HepG2 (cell line): ENCODE measurements at regions not wholly inside any gene's neighbourhood (a gene's known extent, or its start where the extent isn't known, plus 50 kb on each side); places are given as distances from the start of the nearest gene placed in this dataset.

Experiments
- ATAC-seq: fragments of 200-7000 bp; cut with Tn5 transposase; 3 replicates; pipeline ENCODE4 v1.9.1; 2020; ENCODE audit warnings: mild to moderate bottlenecking, moderate library complexity
- BruUV-seq: library from RNA; stranded (reverse); fragments of 400-500 nt; replicated peaks from 2 replicates; lab custom pipeline; 2021; lab: Mats Ljungman, UMichigan
- CTCF ChIA-PET: fragments of 300-600 bp; formaldehyde crosslinking; extraction: SDS; loops from one replicate; lab custom pipeline; 2021; ENCODE audit warnings: low total read pairs, inconsistent platforms, low intra/inter-chr PET ratio; lab: Yijun Ruan, JAX
- POLR2A ChIA-PET: fragments of 350-600 bp; sonication (Branson Sonifier 250); formaldehyde crosslinking; loops from one replicate; lab custom pipeline; 2020; ENCODE audit warnings: antibody characterized with exemption, inconsistent platforms; lab: Yijun Ruan, JAX
- DNase-seq: peaks from one replicate; pipeline ENCODE4 v3.0.0-alpha.2; 2015; ENCODE audit warnings: low spot score
- FAIRE-seq: peaks from 3 replicates; lab custom pipeline; 2011; peaks lifted over from hg19 to GRCh38; lab: Jason Lieb, UNC
- H2AFZ ChIP-seq: one replicate; pipeline ENCODE4 v1.6.1; 2011; ENCODE audit warnings: low read length, inconsistent platforms
- H3K27ac ChIP-seq: fragments of 300-600 bp; 3 replicates; pipeline ENCODE4 v1.8.0; 2011; ENCODE audit warnings: mixed run types, mild to moderate bottlenecking, mixed read lengths, low read length, inconsistent platforms; ENCODE audit not compliant: insufficient read depth; ENCODE audit errors: extremely low read length
- H3K27me3 ChIP-seq, 2 experiments: fragments of 200-600 bp in 1 of 2; 2 replicates in 1 of 2; 3 replicates in 1 of 2; pipeline versions ENCODE4 v1.6.0 to v1.8.0; 2011; ENCODE audit warnings: low read length in 2 of 2, mild to moderate bottlenecking in 2 of 2, moderate library complexity in 2 of 2, inconsistent platforms in 1 of 2; ENCODE audit not compliant: insufficient read depth in 2 of 2, control insufficient read depth in 1 of 2
- H3K36me3 ChIP-seq, 2 experiments: fragments of 200-600 bp in 1 of 2; replicated peaks in 1 of 2; 2 replicates in 1 of 2; 3 replicates in 1 of 2; pipeline versions ENCODE4 v1.5.1 to v1.8.0; 2011; ENCODE audit warnings: low read length in 2 of 2, inconsistent platforms in 1 of 2; ENCODE audit not compliant: insufficient read depth in 2 of 2, control insufficient read depth in 1 of 2
- H3K4me1 ChIP-seq: 2 replicates; pipeline ENCODE4 v1.5.1; 2012; ENCODE audit warnings: low read length, inconsistent platforms; ENCODE audit not compliant: insufficient read depth
- H3K4me2 ChIP-seq: 2 replicates; pipeline ENCODE4 v1.6.0; 2011; ENCODE audit warnings: low read depth, low read length, inconsistent platforms
- H3K4me3 ChIP-seq, 3 experiments: fragments of 200-600 bp in 1 of 3; sonication (generic), shearing (Covaris generic) in 1 of 3; replicated peaks in 1 of 3; 2 replicates each; pipeline ENCODE4 v1.5.1; 2011 to 2016; ENCODE audit warnings: low read length in 3 of 3, inconsistent platforms in 2 of 3, low read depth in 2 of 3, mild to moderate bottlenecking in 2 of 3, control low read depth in 1 of 3, mixed read lengths in 1 of 3; ENCODE audit not compliant: insufficient read depth in 1 of 3
- H3K79me2 ChIP-seq: one replicate; pipeline ENCODE4 v1.6.1; 2011; ENCODE audit warnings: low read length, inconsistent platforms; ENCODE audit not compliant: insufficient read depth
- H3K9ac ChIP-seq: 2 replicates; pipeline ENCODE4 v1.6.0; 2011; ENCODE audit warnings: mild to moderate bottlenecking, low read depth, low read length, inconsistent platforms; ENCODE audit not compliant: insufficient read depth
- H3K9me3 ChIP-seq: 2 replicates; pipeline ENCODE4 v1.5.1; 2012; ENCODE audit warnings: mild to moderate bottlenecking, low read length
- H4K20me1 ChIP-seq: 2 replicates; pipeline ENCODE4 v1.6.0; 2011; ENCODE audit warnings: inconsistent platforms, mild to moderate bottlenecking, low read length, moderate library complexity; ENCODE audit not compliant: insufficient read depth
- FOSL1 ChIP-seq: sonication (generic); formaldehyde crosslinking; IDR thresholded peaks from 2 replicates; pipeline ENCODE4 v1.9.0; 2021; ENCODE audit warnings: missing genetic modification reagents, borderline replicate concordance
- KDM3A ChIP-seq: IDR thresholded peaks from 2 replicates; pipeline ENCODE4 v1.6.1; 2018; ENCODE audit warnings: low read depth, missing compliant biosample characterization
- MTF2 ChIP-seq: sonication (generic); formaldehyde crosslinking; IDR thresholded peaks from 2 replicates; pipeline ENCODE4 v1.5.0; 2020; ENCODE audit warnings: missing genetic modification reagents, borderline replicate concordance
- ZBTB42 ChIP-seq: sonication (generic); formaldehyde crosslinking; IDR thresholded peaks from 2 replicates; pipeline ENCODE4 v1.5.0; 2020; ENCODE audit warnings: mild to moderate bottlenecking, missing genetic modification reagents
- ZNF567 ChIP-seq: sonication (generic); formaldehyde crosslinking; IDR thresholded peaks from 2 replicates; pipeline ENCODE4 v1.8.1; 2023; ENCODE audit warnings: mild to moderate bottlenecking, missing genetic modification reagents, borderline replicate concordance
- ZNF781 ChIP-seq: sonication (generic); formaldehyde crosslinking; IDR thresholded peaks from 2 replicates; pipeline ENCODE4 v1.5.1; 2020; ENCODE audit warnings: borderline replicate concordance, mild to moderate bottlenecking, missing genetic modification reagents; ENCODE audit errors: not compliant biosample characterization
- WGBS: methylation state at CpG from one replicate; pipeline ENCODE4 v1.1.6; 2017; ENCODE audit warnings: low lambda C conversion rate; 5-methylcytosine and 5-hydroxymethylcytosine counted together
- in situ Hi-C: cut with HindIII; loops from 2 replicates; pipeline ENCODE4 v1.10.0; 2017; ENCODE audit warnings: low pct_unique_long_range_greater_than_20kb; ENCODE audit not compliant: extremely low pct_ligation_motif_present
- intact Hi-C: fragments of 100-400 bp; cut with micrococcal nuclease; formaldehyde crosslinking; loops from one replicate; pipeline ENCODE4 v1.10.0; 2022; ENCODE audit not compliant: unreplicated experiment
- TF ChIP-seq, protein P1 (sequence below): sonication (generic); formaldehyde crosslinking; IDR thresholded peaks from 2 replicates; pipeline ENCODE4 v1.5.1; 2020; ENCODE audit warnings: missing genetic modification reagents, mild to moderate bottlenecking, borderline replicate concordance
- TF ChIP-seq, protein P2 (sequence below), 2 experiments: sonication (generic) in 1 of 2; formaldehyde crosslinking in 1 of 2; IDR thresholded peaks; 2 replicates each; pipeline versions ENCODE4 v1.4.0 to v1.6.1; 2018 to 2020; ENCODE audit warnings: missing genetic modification reagents in 2 of 2, borderline replicate concordance in 1 of 2, low read depth in 1 of 2, mild to moderate bottlenecking in 1 of 2, missing biosample characterization in 1 of 2

DNA sequence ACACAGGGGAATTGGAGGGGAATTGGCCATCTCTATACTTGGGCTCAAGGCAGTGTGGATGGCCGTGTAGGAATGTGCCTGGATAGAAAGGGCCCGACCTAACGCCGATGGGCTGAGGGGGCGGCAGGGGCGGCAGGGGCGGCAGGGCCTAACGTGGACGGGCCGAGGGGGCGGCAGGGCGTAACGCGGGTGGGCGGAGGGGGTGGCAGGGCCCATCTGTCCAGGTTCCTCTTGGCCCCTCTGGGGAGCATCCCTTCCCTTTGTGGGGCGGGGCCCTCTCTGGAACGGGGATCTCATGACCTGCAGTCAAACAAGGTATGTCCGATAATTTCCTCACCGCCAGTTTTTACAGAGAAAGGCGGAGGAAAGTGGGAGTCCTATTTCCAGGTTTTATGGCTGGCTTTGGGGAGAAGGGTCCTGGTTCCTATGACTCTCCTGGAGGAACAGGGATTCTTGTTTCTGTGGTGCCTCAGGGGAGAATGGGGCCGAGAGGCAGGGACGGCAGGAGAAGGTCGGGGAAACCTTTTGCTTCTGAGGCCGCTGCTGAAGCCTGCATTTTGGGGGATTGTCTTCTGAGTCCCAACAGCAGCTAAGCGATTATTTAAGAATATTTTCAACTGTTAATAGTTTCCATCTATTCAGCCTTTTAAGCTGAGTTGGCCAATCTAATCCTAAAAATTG, 100.8 kb upstream of the FRMD1 start:
- DNase-seq (no peak), FAIRE-seq (no peak), ATAC-seq (no peak)
- Histone ChIP-seq H3K79me2 (no peaks in the 10 kb centered on the region), H3K4me2 (no peak overlapping the region), H3K9me3 (no peaks in the 10 kb centered on the region), H4K20me1 (no peaks in the 10 kb centered on the region), H3K36me3 (no peaks in the 10 kb centered on the region), H2AFZ (no peak overlapping the region), H3K4me1 (no peaks in the 10 kb centered on the region), H3K4me3 (no peak overlapping the region), H3K9ac (no peak overlapping the region), H3K27ac (no peak overlapping the region), H3K27me3 (peaks cover 10 to 69% of the 10 kb centered on the region in 2 experiments; a peak in 4 of 5 replicates)
- ChIA-PET POLR2A (no interaction called here), CTCF (interaction anchor here (1.1 kb wide), 1 partner anchor 176 kb away, joined by 3 read pairs; no protein-coding TSS in a partner anchor)
- no TSS peak for BruUV-seq
- intact Hi-C loops = no loop called here
- no peak for TF ChIP-seq ZNF567 (CRISPR knock-in tag)
- in situ Hi-C loops = no loop called here
- WGBS = 61% methylated on average over 24 of the region's 25 CpGs

GRCh38 chr6:168179133-168179532, 100.1 kb upstream of the FRMD1 start:
- DNase-seq (no peak), FAIRE-seq (no peak), ATAC-seq (peak; percentile 57)
- Histone ChIP-seq H3K27ac (no peak overlapping the region), H3K4me2 (no peak overlapping the region), H3K27me3 (peaks cover 10 to 64% of the 10 kb centered on the region in 2 experiments; a peak in 4 of 5 replicates), H3K4me1 (no peaks in the 10 kb centered on the region), H3K79me2 (no peaks in the 10 kb centered on the region), H3K9me3 (no peaks in the 10 kb centered on the region), H3K9ac (no peak overlapping the region), H4K20me1 (no peaks in the 10 kb centered on the region), H3K36me3 (no peaks in the 10 kb centered on the region), H3K4me3 (no peak overlapping the region), H2AFZ (no peak overlapping the region)
- 55% methylated on average over 12 of the region's 16 CpGs for WGBS
- BruUV-seq = no TSS peak
- no peak for TF ChIP-seq ZBTB42 (CRISPR knock-in tag)
- TF ChIP-seq MTF2 (CRISPR knock-in tag) = no peak
- TF ChIP-seq KDM3A (CRISPR knock-in tag) = no peak
- TF ChIP-seq, protein P1, sequence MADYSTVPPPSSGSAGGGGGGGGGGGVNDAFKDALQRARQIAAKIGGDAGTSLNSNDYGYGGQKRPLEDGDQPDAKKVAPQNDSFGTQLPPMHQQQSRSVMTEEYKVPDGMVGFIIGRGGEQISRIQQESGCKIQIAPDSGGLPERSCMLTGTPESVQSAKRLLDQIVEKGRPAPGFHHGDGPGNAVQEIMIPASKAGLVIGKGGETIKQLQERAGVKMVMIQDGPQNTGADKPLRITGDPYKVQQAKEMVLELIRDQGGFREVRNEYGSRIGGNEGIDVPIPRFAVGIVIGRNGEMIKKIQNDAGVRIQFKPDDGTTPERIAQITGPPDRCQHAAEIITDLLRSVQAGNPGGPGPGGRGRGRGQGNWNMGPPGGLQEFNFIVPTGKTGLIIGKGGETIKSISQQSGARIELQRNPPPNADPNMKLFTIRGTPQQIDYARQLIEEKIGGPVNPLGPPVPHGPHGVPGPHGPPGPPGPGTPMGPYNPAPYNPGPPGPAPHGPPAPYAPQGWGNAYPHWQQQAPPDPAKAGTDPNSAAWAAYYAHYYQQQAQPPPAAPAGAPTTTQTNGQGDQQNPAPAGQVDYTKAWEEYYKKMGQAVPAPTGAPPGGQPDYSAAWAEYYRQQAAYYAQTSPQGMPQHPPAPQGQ = no peak
- no peak for TF ChIP-seq FOSL1 (CRISPR knock-in tag)
- TF ChIP-seq, protein P2, sequence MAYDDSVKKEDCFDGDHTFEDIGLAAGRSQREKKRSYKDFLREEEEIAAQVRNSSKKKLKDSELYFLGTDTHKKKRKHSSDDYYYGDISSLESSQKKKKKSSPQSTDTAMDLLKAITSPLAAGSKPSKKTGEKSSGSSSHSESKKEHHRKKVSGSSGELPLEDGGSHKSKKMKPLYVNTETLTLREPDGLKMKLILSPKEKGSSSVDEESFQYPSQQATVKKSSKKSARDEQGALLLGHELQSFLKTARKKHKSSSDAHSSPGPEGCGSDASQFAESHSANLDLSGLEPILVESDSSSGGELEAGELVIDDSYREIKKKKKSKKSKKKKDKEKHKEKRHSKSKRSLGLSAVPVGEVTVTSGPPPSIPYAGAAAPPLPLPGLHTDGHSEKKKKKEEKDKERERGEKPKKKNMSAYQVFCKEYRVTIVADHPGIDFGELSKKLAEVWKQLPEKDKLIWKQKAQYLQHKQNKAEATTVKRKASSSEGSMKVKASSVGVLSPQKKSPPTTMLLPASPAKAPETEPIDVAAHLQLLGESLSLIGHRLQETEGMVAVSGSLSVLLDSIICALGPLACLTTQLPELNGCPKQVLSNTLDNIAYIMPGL (CRISPR knock-in tag; IDR thresholded peaks at IDR 0.05; ENCODE audit: borderline replicate concordance in 1 of 2, low read depth in 1 of 2) = no peak
- TF ChIP-seq ZNF781 (CRISPR knock-in tag) = no peak
- ChIA-PET POLR2A (no interaction called here), CTCF (interaction anchor here (1.1 kb wide), 1 partner anchor 177 kb away, joined by 3 read pairs; no protein-coding TSS in a partner anchor)
- intact Hi-C loops (no loop called here), in situ Hi-C loops (no loop called here)
